Left cardiac atrium (tissue), 4 donors: ENCODE measurements at regions not wholly inside any gene's neighbourhood (a gene's known extent, or its start where the extent isn't known, plus 50 kb on each side); places are given as distances from the start of the nearest gene placed in this dataset.
"Not testable (repeated sequence)": the region's sequence is repeated elsewhere in the genome, so short reads cannot be mapped to it uniquely, and the experiment has no call there.

Experiments used
- ATAC-seq, 2 donors: fragments of 200-7000 bp; cut with Tn5 transposase; one replicate each; pipeline ENCODE4 v1.9.1; 2020; ENCODE audit warnings: mild to moderate bottlenecking in 2 of 2, moderate library complexity in 2 of 2
- DNase-seq: peaks from one replicate; pipeline ENCODE4 v3.0.0-alpha.2; 2020
- intact Hi-C, 2 donors: fragments of 100-400 bp; cut with DNase I; formaldehyde crosslinking; loops; one replicate each; pipeline versions ENCODE4 v1.14.1 to v1.15.1; 2022 to 2023
- donor health status: DM: no; HTN: yes; CAD: no.
- donor health status: DM: no; HTN: yes; CAD: no; lungs with severe emphysema.
- donor health status: DM: yes; HTN: yes; CAD: no.
- donor health status: Dilated cardiomyopathy.

- intact Hi-C loops, ATAC-seq, DNase-seq: not testable (repeated sequence)
Measured at GRCh38 chr4:28514766-28515165, 1654.1 kb downstream of the STIM2 start.

GRCh38 chr4:28518561-28519165 lies 1658.0 kb downstream of the STIM2 start:
- intact Hi-C loops: no loop called here
- DNase-seq: no peak
- no peak for ATAC-seq

- DNase-seq: no peak
- intact Hi-C loops: no loop called here
- ATAC-seq: no peak
Measured at GRCh38 chr4:28523681-28524190, 1663.1 kb downstream of the STIM2 start.

GRCh38 chr4:28536124-28536523 lies 1675.5 kb downstream of the STIM2 start:
- DNase-seq: no peak
- intact Hi-C loops: no loop called here
- ATAC-seq: no peak

- DNase-seq (no peak), ATAC-seq (no peak)
- intact Hi-C loops: no loop called here
Measured at GRCh38 chr4:28545986-28546385, 1685.3 kb downstream of the STIM2 start.

- intact Hi-C loops: no loop called here
- DNase-seq (no peak), ATAC-seq (no peak)
Measured at GRCh38 chr4:28548136-28548535, 1687.5 kb downstream of the STIM2 start.

- DNase-seq (no peak), ATAC-seq (no peak)
- intact Hi-C loops: no loop called here
Measured at GRCh38 chr4:28548594-28548993, 1688.0 kb downstream of the STIM2 start.

GRCh38 chr4:28555866-28556265 lies 1695.2 kb downstream of the STIM2 start:
- no peak for DNase-seq

GRCh38 chr4:28557755-28558154 lies 1697.1 kb downstream of the STIM2 start:
- DNase-seq: no peak

More at GRCh38 chr4:28555866-28556265, 1695.2 kb downstream of the STIM2 start:
- no peak for ATAC-seq
- intact Hi-C loops: no loop called here

GRCh38 chr4:28558895-28559294 lies 1698.3 kb downstream of the STIM2 start:
- no peak for DNase-seq
- ATAC-seq: no peak
- intact Hi-C loops: no loop called here

More at GRCh38 chr4:28557755-28558154, 1697.1 kb downstream of the STIM2 start:
- no peak for ATAC-seq
- intact Hi-C loops: no loop called here

- intact Hi-C loops: no loop called here
Measured at GRCh38 chr4:28562913-28563312, 1702.3 kb downstream of the STIM2 start.

GRCh38 chr4:28565396-28565795 lies 1704.8 kb downstream of the STIM2 start:
- DNase-seq (no peak), ATAC-seq (no peak)
- intact Hi-C loops: no loop called here

More at GRCh38 chr4:28562913-28563312, 1702.3 kb downstream of the STIM2 start:
- DNase-seq (no peak), ATAC-seq (no peak)

- intact Hi-C loops: no loop called here
- DNase-seq (no peak), ATAC-seq (no peak)
Measured at GRCh38 chr4:28600958-28601357, 1740.3 kb downstream of the STIM2 start.

- ATAC-seq (no peak), DNase-seq (no peak)
- intact Hi-C loops: loop anchor here in 1 of 2 donors (10.0 kb wide), 1 partner anchor 1393 kb away; no protein-coding TSS in a partner anchor
Measured at GRCh38 chr4:28621591-28621990, 1761.0 kb downstream of the STIM2 start.

GRCh38 chr4:28636971-28637370 lies 1776.3 kb downstream of the STIM2 start:
- DNase-seq: no peak
- ATAC-seq: no peak
- intact Hi-C loops: no loop called here

- DNase-seq: no peak
- intact Hi-C loops: no loop called here
- no peak for ATAC-seq
Measured at GRCh38 chr4:28639747-28640146, 1779.1 kb downstream of the STIM2 start.

GRCh38 chr4:28654618-28655017 lies 1794.0 kb downstream of the STIM2 start:
- no peak for DNase-seq
- ATAC-seq: no peak
- intact Hi-C loops: no loop called here

GRCh38 chr4:28665306-28665705 lies 1804.7 kb downstream of the STIM2 start:
- intact Hi-C loops: no loop called here
- ATAC-seq: no peak

GRCh38 chr4:28675582-28675981 lies 1814.9 kb downstream of the STIM2 start:
- intact Hi-C loops: no loop called here
- ATAC-seq: no peak
- DNase-seq: no peak

More at GRCh38 chr4:28665306-28665705, 1804.7 kb downstream of the STIM2 start:
- no peak for DNase-seq

GRCh38 chr4:28677808-28678207 lies 1817.2 kb downstream of the STIM2 start:
- no peak for DNase-seq
- no peak for ATAC-seq
- intact Hi-C loops: no loop called here

- DNase-seq (no peak), ATAC-seq (no peak)
- intact Hi-C loops: no loop called here
Measured at GRCh38 chr4:28682847-28683246, 1822.2 kb downstream of the STIM2 start.
